ENCODE measurements at regions not wholly inside any gene's neighbourhood (a gene's known extent, or its start where the extent isn't known, plus 50 kb on each side); places are given as distances from the start of the nearest gene placed in this dataset.
A peak's percentile ranks its signal among the peaks of the same experiment; 100 is the strongest.

- peaks cover 0 to 33% (median 8%) of the 10 kb centered on the region in 3 donors for H3K4me1 ChIP-seq
- H3K9me3 ChIP-seq = no peaks in the 10 kb centered on the region
- DNase-seq = no peak
- 61 to 66% methylated on average over 2 of the region's 2 CpGs for WGBS, 2 donors
- TF ChIP-seq CTCF (IDR thresholded peaks at IDR 0.05) (no peak), POLR2A (IDR thresholded peaks at IDR 0.05) (no peak)
- no peaks in the 10 kb centered on the region for H3K27me3 ChIP-seq
- no peaks in the 10 kb centered on the region for H3K36me3 ChIP-seq
- no peak overlapping the region for H3K4me3 ChIP-seq
- H3K27ac ChIP-seq = peak overlapping the region in 2 of 4 donors; percentile 32 to 76
- intact Hi-C loops (cut with DNase I) = no loop called here
Observed at GRCh38 chr2:66701251-66701650, 266.3 kb downstream of the MEIS1 start.

GRCh38 chr2:66701656-66702055, 266.7 kb downstream of the MEIS1 start:
- TF ChIP-seq CTCF (IDR thresholded peaks at IDR 0.05) (no peak), POLR2A (IDR thresholded peaks at IDR 0.05) (no peak)
- no peaks in the 10 kb centered on the region for H3K27me3 ChIP-seq
- H3K4me3 ChIP-seq = no peak overlapping the region
- no peak for DNase-seq
- WGBS, 2 donors = 80 to 84% methylated on average over 1 of the region's 1 CpG
- no peaks in the 10 kb centered on the region for H3K9me3 ChIP-seq
- H3K4me1 ChIP-seq = peaks cover 0 to 33% (median 8%) of the 10 kb centered on the region in 3 donors
- intact Hi-C loops (cut with DNase I) = no loop called here
- peak overlapping the region in 2 of 4 donors; percentile 32 to 76 for H3K27ac ChIP-seq
- no peaks in the 10 kb centered on the region for H3K36me3 ChIP-seq

GRCh38 chr2:66702301-66702700, 267.4 kb downstream of the MEIS1 start:
- Histone ChIP-seq H3K36me3 (no peaks in the 10 kb centered on the region), H3K4me3 (no peak overlapping the region), H3K9me3 (no peaks in the 10 kb centered on the region), H3K27ac (peak overlapping the region in 2 of 4 donors; percentile 32 to 76), H3K27me3 (no peaks in the 10 kb centered on the region), H3K4me1 (peaks cover 0 to 33% (median 8%) of the 10 kb centered on the region in 3 donors)
- intact Hi-C loops (cut with DNase I) = no loop called here
- TF ChIP-seq CTCF (IDR thresholded peaks at IDR 0.05) (no peak), POLR2A (IDR thresholded peaks at IDR 0.05) (no peak)
- no peak for DNase-seq
- WGBS, 2 donors = 69 to 78% methylated on average over 6 of the region's 6 CpGs

GRCh38 chr2:66704786-66705185, 269.9 kb downstream of the MEIS1 start:
- DNase-seq = no peak
- TF ChIP-seq CTCF (IDR thresholded peaks at IDR 0.05) (no peak), POLR2A (IDR thresholded peaks at IDR 0.05) (no peak)
- intact Hi-C loops (cut with DNase I) = no loop called here
- Histone ChIP-seq H3K27ac (no peak overlapping the region), H3K4me3 (no peak overlapping the region), H3K9me3 (no peaks in the 10 kb centered on the region), H3K36me3 (no peaks in the 10 kb centered on the region), H3K27me3 (no peaks in the 10 kb centered on the region), H3K4me1 (peaks cover 0 to 20% (median 8%) of the 10 kb centered on the region in 3 donors)

GRCh38 chr2:66714610-66715009, 279.7 kb downstream of the MEIS1 start:
- no peak overlapping the region for H3K27ac ChIP-seq
- H3K4me1 ChIP-seq = no peaks in the 10 kb centered on the region
- no peak for DNase-seq
- H3K4me3 ChIP-seq = no peak overlapping the region
- no peaks in the 10 kb centered on the region for H3K36me3 ChIP-seq
- no peaks in the 10 kb centered on the region for H3K9me3 ChIP-seq
- no peak for TF ChIP-seq CTCF (IDR thresholded peaks at IDR 0.05)
- no peak for TF ChIP-seq POLR2A (IDR thresholded peaks at IDR 0.05)
- no peaks in the 10 kb centered on the region for H3K27me3 ChIP-seq
- intact Hi-C loops (cut with DNase I) = no loop called here
- WGBS, 2 donors = 65 to 86% methylated on average over 1 of the region's 1 CpG

Data from esophagus squamous epithelium (tissue), 5 donors.